ENCODE measurements at regions not wholly inside any gene's neighbourhood (a gene's known extent, or its start where the extent isn't known, plus 50 kb on each side); places are given as distances from the start of the nearest gene placed in this dataset.
"Not testable (repeated sequence)": the region's sequence is repeated elsewhere in the genome, so short reads cannot be mapped to it uniquely, and the experiment has no call there.

DNA sequence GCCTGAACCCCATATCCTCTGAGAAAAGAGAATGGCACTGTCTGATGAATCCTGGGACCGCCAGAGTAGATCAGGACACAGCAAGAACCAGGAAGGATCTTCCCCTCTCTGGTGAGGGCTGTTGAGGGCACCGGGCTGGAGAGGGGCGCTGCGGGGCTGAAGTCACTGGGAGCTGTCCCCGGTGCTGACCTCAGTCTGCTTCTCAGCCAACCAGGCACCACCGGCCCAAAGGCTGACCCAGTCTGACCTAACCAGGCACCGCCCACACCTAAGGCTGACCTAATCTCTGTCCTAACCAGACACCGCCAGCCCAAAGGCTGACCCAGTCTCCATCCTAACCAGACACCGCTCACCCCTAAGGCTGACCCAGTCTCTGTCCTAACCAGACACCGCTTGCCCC, 82.8 kb downstream of the CPZ start:
- Histone ChIP-seq H3K4me1 (ENCODE audit: control insufficient read depth, insufficient read depth, low read length) (no peaks in the 10 kb centered on the region), H3K36me3 (ENCODE audit: control insufficient read depth, insufficient read depth, low read length) (no peaks in the 10 kb centered on the region), H3K27me3 (ENCODE audit: control insufficient read depth, insufficient read depth, low read length, poor library complexity, severe bottlenecking) (peaks cover 23% of the 10 kb centered on the region), H3K9me3 (ENCODE audit: control insufficient read depth, low read length) (no peaks in the 10 kb centered on the region), H3K27ac (ENCODE audit: insufficient read depth, low read depth, low read length, poor library complexity, severe bottlenecking) (no peak overlapping the region), H3K4me3 (ENCODE audit: insufficient read depth, low read depth, low read length) (no peak overlapping the region)
- WGBS, 2 experiments = 18 to 19% methylated on average over 10 of the region's 10 CpGs

DNA sequence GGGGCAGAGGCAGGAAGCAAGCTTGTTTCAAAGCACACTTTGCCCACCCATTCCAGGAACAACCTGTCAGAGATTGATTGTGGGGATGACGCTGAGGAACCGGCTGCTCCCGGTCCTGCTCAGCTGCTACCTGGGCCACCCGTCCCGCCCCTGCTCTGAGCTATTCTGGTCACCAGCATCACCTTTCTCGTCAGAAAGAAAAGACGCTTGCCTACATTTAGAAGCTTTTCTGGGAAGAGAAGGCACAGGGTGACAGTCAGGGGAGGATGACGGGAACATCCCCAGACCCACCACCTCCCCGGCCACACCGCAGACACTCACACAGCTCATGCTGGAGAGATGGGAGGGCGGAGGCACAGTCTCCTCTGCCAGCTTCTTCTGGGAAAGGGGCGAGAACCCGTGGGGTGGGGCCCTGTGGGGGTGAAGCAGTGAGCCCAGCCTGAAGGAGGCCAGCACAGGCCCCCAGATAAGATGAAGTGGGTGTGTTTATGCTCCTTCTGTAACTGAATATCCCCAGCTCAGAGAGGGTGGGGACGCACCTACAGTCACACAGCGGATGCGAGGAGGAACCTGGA, 81.8 kb downstream of the CPZ start:
- Histone ChIP-seq H3K9me3 (ENCODE audit: control insufficient read depth, low read length) (no peaks in the 10 kb centered on the region), H3K27me3 (ENCODE audit: control insufficient read depth, insufficient read depth, low read length, poor library complexity, severe bottlenecking) (peaks cover 20% of the 10 kb centered on the region), H3K36me3 (ENCODE audit: control insufficient read depth, insufficient read depth, low read length) (no peaks in the 10 kb centered on the region), H3K4me1 (ENCODE audit: control insufficient read depth, insufficient read depth, low read length) (no peaks in the 10 kb centered on the region), H3K4me3 (ENCODE audit: insufficient read depth, low read depth, low read length) (no peak overlapping the region), H3K27ac (ENCODE audit: insufficient read depth, low read depth, low read length, poor library complexity, severe bottlenecking) (no peak overlapping the region)
- WGBS, 2 experiments = 87 to 91% methylated on average over 16 of the region's 16 CpGs

DNA sequence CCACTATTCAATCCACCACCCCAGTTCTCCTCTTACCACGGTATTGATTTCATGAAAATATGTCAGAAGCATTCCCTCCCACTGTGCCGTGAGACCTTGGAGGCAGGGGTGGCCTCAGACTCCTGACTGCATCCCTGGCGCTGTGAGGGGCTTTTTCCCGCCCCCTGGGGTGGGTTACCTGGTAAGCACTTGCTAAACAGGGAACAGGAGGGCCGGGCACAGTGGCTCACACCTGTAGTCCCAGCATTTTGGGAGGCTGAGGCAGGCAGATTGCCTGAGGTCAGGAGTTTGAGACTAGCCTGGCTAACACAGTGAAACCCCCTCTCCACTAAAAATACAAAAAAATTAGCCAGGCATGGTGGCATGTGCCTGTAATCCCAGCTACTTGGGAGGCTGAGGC, 80.5 kb downstream of the CPZ start:
- H3K4me1 ChIP-seq (ENCODE audit: control insufficient read depth, insufficient read depth, low read length); H3K9me3 ChIP-seq (ENCODE audit: control insufficient read depth, low read length); H3K36me3 ChIP-seq (ENCODE audit: control insufficient read depth, insufficient read depth, low read length); H3K27ac ChIP-seq (ENCODE audit: insufficient read depth, low read depth, low read length, poor library complexity, severe bottlenecking); H3K4me3 ChIP-seq (ENCODE audit: insufficient read depth, low read depth, low read length): not testable (repeated sequence)
- 69% methylated on average over 5 of the region's 5 CpGs for WGBS, 2 experiments
- peaks cover 18% of the 10 kb centered on the region for H3K27me3 ChIP-seq (ENCODE audit: control insufficient read depth, insufficient read depth, low read length, poor library complexity, severe bottlenecking)

DNA sequence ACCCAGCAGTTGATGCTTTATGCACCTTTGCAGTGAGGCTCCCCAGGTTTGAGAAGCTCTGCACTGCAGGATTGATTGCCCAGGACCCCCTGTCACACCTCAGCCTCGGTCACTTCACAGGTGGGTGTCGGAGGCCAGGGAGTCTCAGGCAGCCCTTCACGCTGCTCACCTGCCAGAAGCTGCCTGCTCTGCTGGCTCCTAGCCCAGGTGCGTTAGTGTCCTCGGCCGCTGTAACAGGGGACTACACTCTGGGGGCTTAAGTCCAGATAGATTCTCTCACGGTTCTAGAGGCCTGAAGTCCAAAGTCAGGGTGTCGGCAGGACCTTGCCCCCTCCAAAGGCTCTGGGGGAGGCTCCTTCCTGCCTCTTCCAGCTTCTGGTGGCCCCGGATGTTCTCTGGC, 79.9 kb downstream of the CPZ start:
- Histone ChIP-seq H3K9me3 (ENCODE audit: control insufficient read depth, low read length) (no peaks in the 10 kb centered on the region), H3K36me3 (ENCODE audit: control insufficient read depth, insufficient read depth, low read length) (no peaks in the 10 kb centered on the region), H3K27ac (ENCODE audit: insufficient read depth, low read depth, low read length, poor library complexity, severe bottlenecking) (no peak overlapping the region), H3K4me1 (ENCODE audit: control insufficient read depth, insufficient read depth, low read length) (no peaks in the 10 kb centered on the region), H3K27me3 (ENCODE audit: control insufficient read depth, insufficient read depth, low read length, poor library complexity, severe bottlenecking) (peaks cover 18% of the 10 kb centered on the region), H3K4me3 (ENCODE audit: insufficient read depth, low read depth, low read length) (no peak overlapping the region)
- 85 to 88% methylated on average over 9 of the region's 9 CpGs for WGBS, 2 experiments

DNA sequence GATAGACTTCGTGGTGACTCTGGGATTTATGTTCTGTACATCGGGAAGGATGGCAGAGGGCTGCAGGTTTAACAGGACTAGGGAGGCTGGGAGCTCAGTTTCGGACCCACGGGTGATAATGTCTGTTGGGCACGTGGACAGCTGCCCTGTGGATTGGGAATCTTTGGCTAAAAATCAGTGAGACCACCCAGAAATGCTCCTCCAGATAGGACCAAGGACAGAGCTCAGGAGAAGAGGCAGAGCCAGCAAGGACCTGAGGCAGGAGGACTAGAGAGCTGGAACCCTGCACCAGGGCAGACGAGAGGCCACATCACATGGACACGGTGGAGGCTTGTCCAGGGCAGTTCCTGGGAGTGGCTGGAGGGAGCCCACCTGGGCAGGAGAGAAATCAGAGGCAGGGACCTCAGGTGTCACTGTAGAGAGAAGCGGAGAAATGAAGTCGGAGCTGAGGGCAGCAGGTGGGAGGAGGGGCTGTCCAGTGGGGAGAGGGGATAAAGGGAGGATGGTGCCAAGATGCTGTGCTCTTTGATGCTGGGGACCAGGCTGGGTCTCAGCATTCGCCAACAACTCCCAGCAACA, 79.2 kb downstream of the CPZ start:
- Histone ChIP-seq H3K27me3 (ENCODE audit: control insufficient read depth, insufficient read depth, low read length, poor library complexity, severe bottlenecking) (peaks cover 18% of the 10 kb centered on the region), H3K4me3 (ENCODE audit: insufficient read depth, low read depth, low read length) (no peak overlapping the region), H3K36me3 (ENCODE audit: control insufficient read depth, insufficient read depth, low read length) (no peaks in the 10 kb centered on the region), H3K9me3 (ENCODE audit: control insufficient read depth, low read length) (no peaks in the 10 kb centered on the region), H3K4me1 (ENCODE audit: control insufficient read depth, insufficient read depth, low read length) (no peaks in the 10 kb centered on the region), H3K27ac (ENCODE audit: insufficient read depth, low read depth, low read length, poor library complexity, severe bottlenecking) (no peak overlapping the region)
- WGBS, 2 experiments = 70 to 75% methylated on average over 10 of the region's 10 CpGs

Measured in ectodermal cell (in vitro differentiated cells).